NCI-H526 (cell line): ENCODE measurements at regions not wholly inside any gene's neighbourhood (a gene's known extent, or its start where the extent isn't known, plus 50 kb on each side); places are given as distances from the start of the nearest gene placed in this dataset.

Experiments
- DNase-seq, 2 experiments: peaks; one replicate each; lab custom pipeline; 2025; lab: John Stamatoyannopoulos, UW

DNA sequence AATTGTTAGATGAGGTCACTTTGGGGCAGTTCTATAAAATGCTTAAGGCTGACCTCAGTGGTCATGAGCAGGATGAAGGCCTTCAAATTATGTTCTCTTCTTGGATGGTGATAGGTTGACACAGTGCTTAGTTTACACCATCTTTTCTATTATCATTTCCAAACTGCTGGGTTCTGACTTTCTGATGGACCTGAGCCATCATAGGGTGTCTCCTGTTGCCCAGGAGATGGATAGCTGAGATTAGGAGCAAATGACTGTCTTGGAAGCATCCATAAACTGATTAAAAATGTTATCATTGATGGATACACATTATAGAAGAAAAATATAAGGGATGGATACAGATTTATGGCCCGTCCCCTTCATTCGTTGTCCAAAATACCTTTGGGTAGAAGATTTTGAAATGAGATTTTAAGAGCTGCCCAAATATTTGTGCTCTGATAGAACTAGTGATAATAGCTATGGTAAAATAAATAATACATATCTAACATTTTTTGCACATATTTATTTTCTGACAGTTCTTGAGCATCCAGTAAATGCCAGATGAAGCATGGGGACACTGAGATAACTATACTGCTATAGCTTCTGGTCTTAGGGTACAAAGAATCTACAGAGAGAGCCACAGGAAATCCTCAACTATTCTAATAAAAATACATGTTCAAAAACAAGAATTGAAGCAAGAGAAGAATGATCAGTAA lies 839.4 kb upstream of the LCORL start:
- DNase-seq, result no peak

DNA sequence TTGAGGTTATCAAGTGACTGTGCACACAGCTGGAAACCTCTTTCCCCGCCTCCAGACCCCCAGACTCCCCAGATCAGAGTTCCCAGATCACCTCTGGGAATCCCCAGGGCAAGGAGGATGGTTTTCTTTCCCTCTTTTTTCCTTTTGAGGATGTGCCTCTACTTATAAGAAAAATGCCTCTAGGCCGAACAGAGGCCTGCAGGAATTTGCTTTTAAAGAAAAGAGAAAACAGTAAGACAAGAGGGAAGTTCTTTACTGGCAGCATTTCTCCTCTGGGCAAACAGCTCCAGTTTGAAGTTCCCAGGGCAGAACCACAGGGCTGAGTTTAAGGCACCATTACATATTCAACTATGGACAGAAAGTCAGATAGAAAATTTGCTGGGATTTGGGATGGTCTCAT lies 837.9 kb upstream of the LCORL start:
- DNase-seq, result no peak

DNA sequence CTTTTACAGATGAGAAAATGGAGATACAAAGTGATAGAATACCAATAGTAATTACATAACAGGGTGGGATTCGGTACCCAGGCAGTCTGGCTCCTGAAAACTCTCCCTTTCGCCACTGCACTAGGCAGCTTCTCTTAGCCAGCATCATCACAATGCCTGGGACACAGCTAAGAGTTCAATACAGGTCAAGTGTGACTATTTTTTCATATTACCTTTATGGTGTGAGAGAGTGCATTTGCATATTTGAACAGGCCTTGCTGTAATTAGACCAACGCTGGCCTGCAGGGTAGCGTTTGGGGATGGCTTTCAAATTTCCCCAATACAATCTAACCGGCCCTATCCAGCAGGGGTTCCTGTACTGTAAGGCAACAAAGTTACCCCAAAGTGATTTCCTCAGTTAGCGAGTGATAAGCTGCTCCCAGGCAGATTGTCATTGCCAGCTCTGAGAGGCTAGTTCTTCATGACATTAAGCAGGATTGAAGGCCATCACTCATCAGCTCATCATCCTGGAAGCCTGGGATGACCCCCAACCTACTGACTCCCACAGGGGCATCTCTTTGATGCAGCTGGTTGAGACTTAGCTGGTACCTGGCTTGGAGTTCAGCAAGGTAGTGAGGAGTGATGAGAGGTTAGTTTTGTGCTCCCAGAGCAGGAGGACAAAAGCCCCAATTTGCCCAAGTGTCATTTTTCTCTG lies 836.8 kb upstream of the LCORL start:
- DNase-seq, result no peak

DNA sequence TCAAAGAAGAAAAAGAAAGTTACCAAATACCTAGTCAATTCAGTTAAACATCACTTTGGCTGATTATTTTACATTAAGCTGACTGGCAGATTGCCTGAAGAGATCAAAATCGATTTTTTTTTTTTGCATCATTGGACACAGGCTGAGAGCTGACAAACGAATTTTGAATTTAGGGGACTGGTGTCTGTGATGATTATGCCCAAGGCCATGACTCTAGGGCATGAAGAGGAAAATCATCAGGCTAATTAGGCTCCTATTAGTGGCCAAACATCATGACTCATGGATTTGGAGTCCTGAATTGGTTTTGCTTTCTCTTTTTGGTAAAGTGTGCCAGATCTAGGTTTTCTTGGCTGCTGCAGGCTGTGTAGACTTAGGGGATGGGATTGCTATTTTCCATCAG lies 829.3 kb upstream of the LCORL start:
- DNase-seq, result no peak

DNA sequence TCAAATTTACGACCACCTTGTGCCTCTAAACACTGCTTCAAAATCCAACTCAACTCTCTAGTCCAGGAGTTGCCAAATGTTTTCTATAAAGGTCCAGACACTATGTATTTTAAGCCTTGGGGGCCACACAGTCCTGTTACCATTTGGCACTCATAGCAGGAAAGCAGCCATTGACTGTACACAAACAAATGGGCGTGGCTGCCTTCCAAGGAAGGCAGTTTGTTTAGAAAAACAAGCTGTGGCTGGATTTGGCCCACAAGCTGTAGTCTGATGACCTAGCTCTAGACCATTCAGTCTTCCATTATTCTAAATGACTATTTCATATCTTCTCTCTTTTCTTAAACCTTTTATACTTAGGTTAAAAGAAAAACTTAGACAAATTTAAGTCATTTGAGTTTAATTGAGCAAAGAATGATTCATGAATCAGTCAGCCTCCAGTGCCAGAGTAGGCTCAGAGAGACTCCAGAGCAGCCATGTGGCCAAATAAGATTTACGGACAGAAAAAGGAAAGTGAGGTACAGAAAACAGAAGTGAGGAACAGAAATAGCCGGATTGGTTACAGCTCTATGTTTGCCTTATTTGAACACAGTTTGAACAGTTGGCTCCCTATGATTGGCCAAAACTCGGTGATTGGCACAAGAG lies 825.8 kb upstream of the LCORL start:
- no peak for DNase-seq

DNA sequence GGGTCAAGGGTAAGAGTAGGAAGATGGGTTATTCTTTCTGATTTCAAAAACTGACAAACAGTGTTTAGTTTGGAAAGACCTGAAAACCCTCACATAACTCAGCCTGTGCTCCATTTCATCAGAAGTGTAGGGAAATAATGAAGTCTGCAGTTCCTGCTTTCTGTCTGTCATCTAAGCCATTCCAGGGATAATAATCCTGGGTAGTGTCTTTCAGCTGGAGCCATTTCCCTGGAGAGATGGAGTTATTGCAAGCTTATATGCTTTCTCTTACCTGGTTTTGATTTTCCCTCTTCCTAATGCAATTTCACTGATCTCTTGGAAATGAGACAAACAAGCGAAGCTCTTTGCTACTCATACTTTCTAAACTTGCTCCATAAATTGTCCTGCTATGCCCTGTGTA lies 824.8 kb upstream of the LCORL start:
- no peak for DNase-seq

DNA sequence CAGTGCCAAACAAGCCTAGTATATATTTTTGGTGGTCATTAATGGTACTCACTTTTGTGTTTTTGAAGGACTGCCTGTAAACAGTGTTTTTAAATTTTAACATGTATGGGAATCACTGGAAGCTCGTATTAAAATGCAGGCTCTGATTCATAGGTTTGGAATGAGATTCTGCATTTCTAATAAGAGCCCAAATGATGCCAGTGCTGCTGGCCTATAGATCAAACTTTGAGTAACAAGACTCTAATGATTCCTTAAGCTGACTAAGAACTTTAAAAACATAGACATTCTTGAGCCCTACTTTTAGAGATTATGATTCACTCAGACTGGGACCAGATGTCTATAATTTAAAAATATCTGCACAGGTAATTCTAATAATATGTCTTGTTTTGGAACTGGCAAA lies 823.2 kb upstream of the LCORL start:
- DNase-seq, result no peak

DNA sequence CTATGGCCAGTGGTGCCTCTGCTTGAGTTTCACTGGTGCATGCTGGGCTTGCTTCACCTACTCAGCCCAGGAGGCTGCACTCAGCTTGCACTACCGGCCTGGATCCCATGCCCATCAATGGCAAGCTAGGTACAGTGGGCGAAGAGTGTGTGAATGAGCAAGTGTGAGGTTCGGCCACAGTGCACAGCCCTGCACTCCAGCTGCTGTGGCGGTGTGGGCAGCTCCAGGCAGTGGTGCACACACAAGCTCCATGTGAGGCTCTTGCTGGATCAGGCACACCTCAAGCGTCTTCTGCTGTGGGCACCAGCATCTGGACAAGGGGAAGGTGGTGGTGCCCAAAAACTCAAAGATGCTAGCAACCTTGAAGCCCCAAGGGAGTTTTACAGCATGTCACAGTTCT lies 820.9 kb upstream of the LCORL start:
- DNase-seq, result no peak

DNA sequence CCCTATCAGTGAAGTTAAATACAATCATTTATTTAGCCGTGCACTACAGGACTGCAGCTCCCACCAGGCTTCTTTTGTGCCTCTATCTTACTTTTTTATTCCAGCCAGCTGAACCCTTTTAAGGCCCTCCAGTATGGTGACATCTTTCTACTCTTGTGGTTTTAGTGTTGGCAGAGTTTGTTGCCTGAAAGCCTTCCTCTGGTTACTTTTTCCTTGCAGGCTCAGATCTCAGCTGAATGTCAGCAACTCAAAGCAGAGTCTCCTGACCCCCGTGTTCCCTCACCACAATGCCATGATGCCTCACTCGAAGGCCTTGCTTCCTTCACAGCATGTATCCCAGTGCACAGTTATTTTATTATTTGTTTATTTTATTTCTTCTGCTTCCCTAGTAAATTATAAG lies 818.9 kb upstream of the LCORL start:
- DNase-seq, result no peak

DNA sequence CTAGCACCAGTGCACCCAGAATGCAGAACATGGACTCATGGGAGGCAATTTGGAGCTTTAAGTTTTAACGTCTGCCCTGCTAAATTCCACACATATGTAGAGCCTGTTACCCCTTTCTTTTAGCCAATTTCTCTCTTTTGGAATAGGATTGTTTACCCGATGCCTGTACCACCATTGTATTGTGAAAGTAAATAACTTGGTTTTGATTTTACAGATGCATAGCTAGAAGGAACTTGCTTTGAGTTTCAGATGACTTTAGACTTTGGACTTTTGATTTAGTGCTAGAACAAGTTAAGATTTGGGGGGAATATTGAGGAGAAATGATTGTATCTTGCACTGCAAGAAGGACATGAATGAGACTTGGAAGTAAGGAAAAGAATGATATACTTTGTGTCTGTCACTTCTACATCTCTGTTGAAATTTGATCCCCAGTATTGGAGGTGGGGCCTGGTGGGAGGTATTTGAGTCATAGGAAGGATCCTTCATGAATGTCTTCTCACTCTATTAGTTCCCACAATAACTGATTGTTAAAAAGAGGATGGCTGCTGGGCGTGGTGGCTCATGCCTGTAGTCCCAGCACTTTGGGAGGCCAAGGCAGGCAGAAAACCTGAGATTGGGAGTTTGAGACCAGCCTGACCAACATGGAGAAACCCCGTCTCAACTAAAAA lies 794.8 kb upstream of the LCORL start:
- DNase-seq, result no peak

DNA sequence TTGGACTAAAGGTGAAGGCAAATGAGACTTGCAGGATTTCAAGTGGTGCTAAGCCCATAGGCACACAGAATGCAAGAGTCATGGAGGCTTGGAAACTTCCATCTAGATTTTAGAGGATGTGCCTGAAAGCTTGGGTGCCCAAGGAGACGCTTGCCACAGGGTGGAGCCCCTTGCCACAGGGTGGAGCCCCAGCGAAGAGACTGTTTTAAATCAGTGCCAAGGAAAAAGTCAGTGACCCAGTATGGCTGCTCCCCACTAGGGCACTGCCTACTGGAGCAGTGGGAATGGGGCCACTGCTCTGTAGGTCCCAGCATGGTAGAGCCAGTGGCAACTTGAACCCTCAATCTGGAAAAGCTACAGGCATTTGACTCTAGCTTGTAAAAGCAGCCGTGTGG lies 794.2 kb upstream of the LCORL start:
- DNase-seq, result no peak

DNA sequence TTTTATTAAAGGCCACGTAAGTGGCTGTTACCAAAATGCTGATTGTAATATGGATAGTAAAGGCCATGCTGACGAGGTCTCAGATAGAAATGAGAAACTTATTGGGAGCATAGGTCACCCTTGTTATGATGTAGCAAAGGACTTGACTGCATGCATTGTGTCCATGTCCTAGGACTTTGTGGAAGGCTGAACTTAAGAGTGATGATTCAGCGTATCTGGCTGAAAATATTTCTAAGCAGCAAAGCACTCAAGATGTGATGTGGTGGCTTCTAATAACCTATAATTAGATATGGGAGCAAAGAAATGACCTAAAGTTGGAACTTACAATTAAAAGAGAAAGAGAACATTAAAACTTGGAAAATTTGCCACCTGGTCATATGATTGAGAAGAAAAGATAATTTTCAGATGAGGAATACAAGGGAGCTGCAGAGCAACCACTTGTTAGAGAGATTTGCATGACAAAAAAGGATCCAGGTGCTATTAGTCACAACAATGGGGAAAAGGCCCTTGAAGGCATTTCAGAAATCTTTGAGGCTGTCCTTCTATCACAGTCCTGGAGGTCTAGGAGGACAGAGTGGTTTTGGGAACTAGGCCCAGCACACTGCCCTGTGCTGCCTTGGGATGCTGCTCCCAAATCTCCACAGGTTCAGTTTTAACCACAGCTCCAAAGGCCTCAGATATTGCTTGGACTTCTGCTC lies 793.7 kb upstream of the LCORL start:
- no peak for DNase-seq

DNA sequence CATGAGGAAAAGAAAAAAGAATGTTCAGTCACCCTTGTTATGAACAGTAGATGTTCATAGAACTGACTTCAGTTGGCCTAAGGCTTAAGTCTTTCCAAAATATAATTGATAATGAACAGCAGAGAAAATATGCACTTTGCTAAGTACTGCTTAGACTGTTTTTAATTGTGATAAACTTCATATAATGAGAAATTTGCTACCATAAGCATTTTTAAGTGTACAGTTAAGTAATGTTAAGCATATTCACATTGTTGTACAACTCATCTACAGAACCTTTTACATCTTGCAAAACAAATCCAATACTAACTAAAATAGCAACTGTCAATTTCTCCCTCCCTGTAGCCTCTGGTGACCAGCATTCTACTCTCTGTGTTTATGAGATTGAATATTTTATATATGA lies 792.2 kb upstream of the LCORL start:
- no peak for DNase-seq

DNA sequence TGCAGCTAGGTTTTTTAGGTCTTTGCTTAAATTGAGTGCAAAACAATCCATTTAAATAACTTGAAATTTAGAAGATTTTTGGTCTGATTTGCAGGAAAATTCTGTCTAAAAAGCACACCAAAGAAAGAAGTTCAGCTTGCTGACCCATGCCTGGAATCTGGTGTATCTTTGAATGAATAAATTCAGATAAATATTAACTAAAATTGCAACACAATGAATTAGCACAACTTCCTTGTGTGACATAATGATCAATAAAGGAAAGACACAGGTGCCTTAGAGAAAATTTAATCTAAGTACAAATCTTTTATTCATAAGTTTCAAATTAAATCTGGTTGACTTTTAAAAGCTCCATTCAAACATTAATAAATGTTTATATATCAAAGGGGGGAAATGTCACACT lies 791.5 kb upstream of the LCORL start:
- DNase-seq, result no peak

DNA sequence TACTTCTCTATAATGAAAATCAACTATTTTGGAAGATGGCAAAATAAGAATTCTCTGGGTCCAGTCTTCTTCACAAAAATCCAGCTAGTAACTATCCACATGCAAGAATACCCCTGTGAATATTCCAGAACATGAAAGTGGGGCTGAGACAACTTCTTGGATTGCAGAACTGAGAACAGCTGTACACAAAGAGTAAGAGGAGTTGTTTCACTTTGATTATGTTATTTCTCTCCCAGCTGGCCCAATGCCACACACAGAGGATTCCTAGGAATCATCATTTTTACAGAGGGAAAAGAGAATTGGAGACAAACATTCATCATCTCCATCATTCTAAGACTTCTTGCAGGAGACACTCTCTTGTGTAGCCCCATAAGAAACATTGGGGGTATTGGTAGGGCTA lies 782.2 kb upstream of the LCORL start:
- no peak for DNase-seq

DNA sequence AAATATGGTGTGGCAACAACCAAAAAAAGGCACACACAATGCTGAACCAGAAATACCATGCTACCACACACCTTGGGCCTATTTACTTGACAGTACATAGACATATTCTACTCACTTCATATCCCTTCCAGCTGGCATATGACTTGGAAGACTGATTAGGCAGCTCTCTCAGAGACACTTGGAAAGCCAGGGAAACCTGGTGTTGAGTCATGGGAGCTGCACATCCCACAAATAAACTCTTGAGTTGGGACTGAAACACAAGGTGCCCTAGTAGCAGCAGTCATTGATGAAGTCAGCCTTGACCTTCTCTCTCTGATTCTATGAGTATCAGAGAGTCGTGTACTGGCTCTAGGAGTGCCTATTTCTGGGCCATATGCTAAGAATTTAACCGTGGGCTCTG lies 776.6 kb upstream of the LCORL start:
- no peak for DNase-seq

DNA sequence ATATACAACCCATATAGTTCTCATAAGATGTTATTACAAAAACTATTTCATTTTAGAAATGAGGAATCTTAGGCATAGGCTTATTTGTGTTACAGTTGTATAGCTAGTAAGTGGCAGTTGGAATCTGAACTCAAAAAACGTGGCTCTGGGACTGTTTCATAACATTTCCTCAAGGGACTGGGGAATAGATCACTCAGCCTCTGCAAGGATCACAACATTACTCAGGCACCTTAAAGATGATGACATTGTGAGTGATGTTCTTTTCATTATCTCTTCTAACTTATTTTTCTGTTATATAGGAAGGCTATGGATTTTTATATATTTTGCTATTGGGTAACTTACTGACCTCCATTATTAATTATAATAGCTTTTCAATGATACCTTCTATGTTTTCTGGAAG lies 774.2 kb upstream of the LCORL start:
- DNase-seq, result no peak

DNA sequence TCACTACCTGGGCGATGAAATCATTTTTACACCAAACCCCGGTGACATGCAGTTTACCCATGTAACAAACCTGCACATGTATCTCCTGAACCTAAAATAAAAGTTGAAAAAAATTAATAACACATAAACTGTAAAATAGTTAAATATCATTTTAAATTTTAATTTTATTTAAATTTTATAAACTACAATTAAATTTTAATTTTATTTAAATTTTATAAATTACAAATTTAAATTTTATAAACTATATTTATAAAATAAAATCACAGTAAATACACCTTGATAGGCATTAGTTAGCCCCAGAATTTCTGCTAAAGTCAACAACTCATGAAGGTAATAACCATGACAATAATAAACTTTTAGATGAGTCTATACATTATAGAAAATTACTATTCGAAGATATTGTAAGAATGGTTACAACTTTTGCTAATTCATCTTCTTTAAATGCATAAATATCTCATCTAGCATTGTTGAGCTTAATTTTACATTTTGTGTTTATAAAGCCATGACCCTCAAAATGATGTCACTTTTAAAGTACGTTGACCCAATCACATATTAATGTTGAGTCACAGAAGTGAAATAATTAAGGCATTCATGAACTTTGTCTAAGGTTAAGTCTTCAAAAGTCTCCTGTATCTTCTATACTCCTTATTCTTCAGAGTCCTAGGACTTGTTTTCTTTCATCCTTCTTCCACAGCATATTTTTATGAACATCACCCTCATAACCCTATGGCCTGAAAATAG lies 755.8 kb upstream of the LCORL start:
- DNase-seq, result no peak

DNA sequence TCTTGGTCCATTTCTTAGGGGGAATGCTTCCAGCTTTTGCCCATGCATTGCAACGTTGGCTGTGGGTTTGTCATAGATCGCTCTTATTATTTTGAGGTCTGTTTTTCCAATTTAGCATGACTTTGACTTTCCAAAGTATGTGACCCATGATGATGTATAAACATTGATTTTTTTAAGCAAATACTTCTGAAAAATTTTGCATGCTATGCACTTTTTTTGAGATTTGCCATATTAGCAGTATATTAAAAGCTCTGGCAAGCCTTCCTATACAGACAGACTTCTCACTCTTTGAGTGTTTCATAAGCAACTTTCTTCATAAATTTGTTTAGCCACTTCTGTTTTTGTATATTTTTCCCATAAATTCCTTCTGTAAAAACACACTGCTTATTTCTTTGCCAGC lies 746.4 kb upstream of the LCORL start:
- no peak for DNase-seq

DNA sequence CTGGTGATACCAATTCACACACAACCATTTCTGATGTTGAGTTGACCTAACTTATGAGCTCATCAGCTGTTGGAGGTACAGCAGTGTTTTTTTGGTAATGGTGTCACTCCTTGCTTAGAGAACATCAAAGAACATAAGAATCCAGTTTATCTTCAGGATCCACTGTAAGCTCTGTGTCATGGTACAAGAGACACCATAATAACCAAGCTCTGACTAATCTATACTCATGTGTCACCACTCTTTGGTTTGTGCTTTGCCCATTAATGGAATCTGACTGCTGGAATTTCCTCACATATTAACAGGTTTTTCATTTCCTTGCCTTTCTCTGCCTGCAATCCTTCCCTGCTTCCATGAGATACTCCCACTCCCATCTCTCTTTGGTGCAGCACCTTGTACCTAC lies 735.1 kb upstream of the LCORL start:
- no peak for DNase-seq

DNA sequence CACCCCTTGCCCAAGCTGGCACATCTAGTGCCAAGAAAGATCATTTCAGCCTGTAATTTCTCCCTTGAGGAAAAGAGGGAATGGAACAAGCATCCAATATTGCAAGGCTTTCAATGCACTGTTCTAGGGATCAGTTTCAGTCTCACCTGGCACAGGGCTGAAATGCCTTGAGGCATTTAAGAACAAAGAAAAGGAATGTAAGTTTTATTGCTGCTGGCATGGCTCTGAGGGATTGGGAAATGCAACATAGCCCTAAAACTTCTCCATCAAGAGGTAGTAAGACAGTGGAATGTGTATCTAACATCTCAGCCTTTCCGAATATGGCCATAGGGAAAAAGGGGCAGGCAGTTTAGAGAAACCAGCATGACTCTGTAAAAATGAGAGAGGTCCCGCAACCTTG lies 732.6 kb upstream of the LCORL start:
- no peak for DNase-seq

DNA sequence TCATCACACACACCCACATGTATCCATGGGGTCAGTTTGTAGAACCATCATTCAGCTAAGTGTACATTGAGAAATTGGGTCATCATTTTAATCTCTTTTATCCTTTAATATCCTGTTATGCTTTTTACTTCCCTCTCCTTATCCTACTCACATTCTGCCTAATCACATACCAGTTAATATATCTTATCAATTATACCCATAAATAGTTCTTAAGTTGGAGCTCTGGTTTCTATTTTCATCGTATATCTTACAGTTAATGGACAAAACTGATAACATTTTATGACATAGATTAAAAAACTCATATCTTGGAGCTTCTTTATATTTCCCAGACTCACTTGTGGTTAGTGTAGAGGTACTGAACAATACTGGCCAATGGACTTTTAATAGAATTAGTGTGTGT lies 729.5 kb upstream of the LCORL start:
- no peak for DNase-seq
